ENCODE measurements at regions not wholly inside any gene's neighbourhood (a gene's known extent, or its start where the extent isn't known, plus 50 kb on each side); places are given as distances from the start of the nearest gene placed in this dataset.

DNA sequence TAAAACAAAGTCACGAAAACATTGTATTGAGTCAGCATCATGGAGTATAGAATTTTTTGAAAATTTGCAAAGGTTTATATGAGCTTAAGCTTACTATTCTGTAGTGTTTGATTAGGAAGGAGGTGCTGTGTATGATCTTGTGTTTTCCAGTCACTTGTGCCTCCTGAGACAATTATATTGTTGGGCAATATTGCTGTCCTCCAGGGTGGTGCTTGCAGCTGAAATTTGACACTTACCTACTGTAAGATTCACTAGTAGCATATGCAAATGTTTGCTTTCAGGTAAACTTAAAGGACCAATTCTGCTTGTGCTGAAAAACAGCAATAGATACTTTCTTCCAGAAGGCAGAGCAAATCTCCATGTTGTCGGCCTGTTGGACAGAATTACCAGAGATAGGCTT, 268.0 kb downstream of the TGFB2 start:
- no peak for DNase-seq (ENCODE audit: low read depth)
- TF ChIP-seq, protein P1, sequence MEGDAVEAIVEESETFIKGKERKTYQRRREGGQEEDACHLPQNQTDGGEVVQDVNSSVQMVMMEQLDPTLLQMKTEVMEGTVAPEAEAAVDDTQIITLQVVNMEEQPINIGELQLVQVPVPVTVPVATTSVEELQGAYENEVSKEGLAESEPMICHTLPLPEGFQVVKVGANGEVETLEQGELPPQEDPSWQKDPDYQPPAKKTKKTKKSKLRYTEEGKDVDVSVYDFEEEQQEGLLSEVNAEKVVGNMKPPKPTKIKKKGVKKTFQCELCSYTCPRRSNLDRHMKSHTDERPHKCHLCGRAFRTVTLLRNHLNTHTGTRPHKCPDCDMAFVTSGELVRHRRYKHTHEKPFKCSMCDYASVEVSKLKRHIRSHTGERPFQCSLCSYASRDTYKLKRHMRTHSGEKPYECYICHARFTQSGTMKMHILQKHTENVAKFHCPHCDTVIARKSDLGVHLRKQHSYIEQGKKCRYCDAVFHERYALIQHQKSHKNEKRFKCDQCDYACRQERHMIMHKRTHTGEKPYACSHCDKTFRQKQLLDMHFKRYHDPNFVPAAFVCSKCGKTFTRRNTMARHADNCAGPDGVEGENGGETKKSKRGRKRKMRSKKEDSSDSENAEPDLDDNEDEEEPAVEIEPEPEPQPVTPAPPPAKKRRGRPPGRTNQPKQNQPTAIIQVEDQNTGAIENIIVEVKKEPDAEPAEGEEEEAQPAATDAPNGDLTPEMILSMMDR (conservative IDR thresholded peaks at IDR 0.05; ENCODE audit: low read depth, low read length): no peak
- H3K4me3 ChIP-seq (ENCODE audit: low read length): no peak overlapping the region

DNA sequence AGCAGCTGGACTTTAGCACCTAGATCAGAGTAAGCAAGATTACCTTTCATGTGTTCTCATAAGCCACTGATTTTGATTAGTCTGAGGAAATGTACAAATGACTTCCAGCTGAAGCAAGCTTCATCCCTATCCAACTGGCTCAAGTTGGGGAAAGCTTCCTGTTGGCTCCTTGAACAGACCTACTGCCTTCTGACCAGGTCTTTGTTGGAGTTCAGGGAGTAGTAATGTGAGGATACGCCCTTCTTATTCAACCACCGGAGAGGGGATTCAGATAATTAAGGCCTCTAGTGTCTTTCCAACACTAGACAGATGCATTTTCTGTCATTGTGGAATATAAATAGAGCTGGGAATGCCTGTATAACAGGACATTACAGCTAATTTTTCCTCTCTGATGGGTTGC, 268.9 kb downstream of the TGFB2 start:
- H3K4me3 ChIP-seq (ENCODE audit: low read length): no peak overlapping the region
- no peak for DNase-seq (ENCODE audit: low read depth)
- TF ChIP-seq, protein P1 (conservative IDR thresholded peaks at IDR 0.05; ENCODE audit: low read depth, low read length): no peak

DNA sequence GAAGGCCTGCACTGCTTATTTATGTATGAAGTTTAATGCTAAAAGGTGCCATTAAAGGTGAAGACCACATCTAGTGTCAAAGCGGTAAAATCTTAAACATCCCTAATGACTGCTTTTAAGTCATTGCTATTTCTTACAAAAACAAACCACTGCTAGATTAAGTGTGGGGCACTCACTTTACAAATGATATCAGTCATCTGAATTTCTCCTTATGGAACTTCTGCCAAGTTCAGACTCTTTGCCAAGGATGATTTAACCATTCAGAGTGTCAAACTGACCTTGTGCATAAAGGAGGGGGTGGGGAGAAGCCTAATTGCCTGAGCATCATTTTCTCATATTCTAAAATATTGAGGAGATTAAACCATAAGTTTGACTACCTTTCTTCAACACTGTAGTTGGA, 271.5 kb downstream of the TGFB2 start:
- TF ChIP-seq, protein P1 (conservative IDR thresholded peaks at IDR 0.05; ENCODE audit: low read depth, low read length): no peak
- H3K4me3 ChIP-seq (ENCODE audit: low read length): no peak overlapping the region

DNA sequence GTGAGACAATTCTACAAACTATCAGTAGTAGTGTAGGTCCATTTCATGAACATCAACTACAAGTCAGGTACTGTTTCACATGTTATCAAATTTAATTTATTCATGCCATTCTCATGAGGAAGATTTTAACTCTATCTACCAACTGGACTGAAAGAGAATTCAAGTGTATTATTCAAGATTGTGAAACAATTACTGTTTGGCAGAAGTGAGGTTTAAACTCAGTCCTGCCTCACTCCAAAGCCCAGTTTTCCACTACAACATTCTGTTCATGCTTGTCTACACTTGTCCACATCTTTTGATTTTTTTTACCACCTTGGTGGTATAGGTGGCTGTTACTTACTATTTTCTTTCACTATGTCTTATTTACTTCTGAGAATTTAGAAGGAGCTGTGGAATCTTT, 272.9 kb downstream of the TGFB2 start:
- TF ChIP-seq, protein P1 (conservative IDR thresholded peaks at IDR 0.05; ENCODE audit: low read depth, low read length): no peak
- no peak for DNase-seq (ENCODE audit: low read depth)
- H3K4me3 ChIP-seq (ENCODE audit: low read length): no peak overlapping the region

More for the DNA sequence above, 271.5 kb downstream of the TGFB2 start:
- no peak for DNase-seq (ENCODE audit: low read depth)

DNA sequence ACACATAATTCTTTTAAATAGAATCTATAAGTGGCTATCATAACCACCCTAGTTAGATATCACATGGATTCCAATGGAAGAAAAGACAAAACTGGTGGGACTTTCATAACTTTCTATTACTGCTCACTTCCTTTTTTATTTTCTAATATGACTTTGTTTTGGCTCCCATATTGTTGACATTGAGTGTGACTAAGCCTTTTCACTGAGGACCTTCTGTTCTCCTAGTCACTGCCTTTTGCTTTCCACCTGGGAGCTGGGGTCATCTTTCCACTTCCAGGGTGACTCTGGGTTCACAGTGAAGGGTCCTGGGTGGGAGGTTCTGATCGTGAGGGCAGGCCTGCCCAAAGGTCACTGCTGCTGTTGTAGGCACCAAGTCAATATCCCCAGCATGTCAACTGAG, 275.8 kb downstream of the TGFB2 start:
- TF ChIP-seq, protein P1 (conservative IDR thresholded peaks at IDR 0.05; ENCODE audit: low read depth, low read length): no peak
- no peak overlapping the region for H3K4me3 ChIP-seq (ENCODE audit: low read length)
- DNase-seq (ENCODE audit: low read depth): no peak

DNA sequence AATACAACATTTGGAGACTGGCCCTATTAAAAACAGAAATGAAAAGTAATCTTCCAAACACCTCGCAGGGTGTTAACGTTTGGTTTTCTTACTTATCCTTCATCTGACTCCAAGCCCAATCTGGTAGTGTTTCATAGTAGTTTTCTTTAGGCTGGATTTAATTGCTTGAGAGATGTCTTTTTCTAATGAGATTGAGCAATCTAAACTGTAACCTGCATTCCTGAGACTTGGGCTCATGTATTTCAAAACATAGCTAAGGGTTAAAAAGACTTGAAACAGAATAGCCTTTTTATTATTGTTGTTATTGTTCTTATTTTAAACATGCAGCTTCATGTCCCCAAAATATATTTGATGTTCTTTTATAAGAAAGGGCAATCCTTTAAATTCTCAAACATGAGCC, 278.9 kb downstream of the TGFB2 start:
- no peak for DNase-seq (ENCODE audit: low read depth)
- H3K4me3 ChIP-seq (ENCODE audit: low read length): no peak overlapping the region
- TF ChIP-seq, protein P1 (conservative IDR thresholded peaks at IDR 0.05; ENCODE audit: low read depth, low read length): no peak

DNA sequence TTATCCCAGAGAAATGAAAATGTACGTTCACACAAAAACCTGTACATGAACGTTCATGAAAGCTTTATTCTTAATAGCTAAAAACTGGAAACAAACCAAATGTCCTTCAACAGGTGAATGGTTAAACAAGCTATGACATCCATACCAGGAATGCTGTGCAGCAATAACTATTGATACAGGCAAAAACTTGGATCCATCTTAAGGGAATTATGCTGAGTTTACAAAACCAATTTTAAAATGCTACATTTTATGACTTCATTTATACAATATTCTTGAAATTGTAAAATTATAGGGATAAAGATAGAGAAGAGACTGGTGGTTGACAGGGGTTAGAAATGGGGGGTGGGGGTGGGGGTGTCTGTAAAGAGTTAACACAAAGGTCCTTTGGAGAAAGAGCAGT, 280.3 kb downstream of the TGFB2 start:
- DNase-seq (ENCODE audit: low read depth): no peak
- TF ChIP-seq, protein P1 (conservative IDR thresholded peaks at IDR 0.05; ENCODE audit: low read depth, low read length): no peak
- no peak overlapping the region for H3K4me3 ChIP-seq (ENCODE audit: low read length)
